HL-60 (cell line): ENCODE measurements at regions not wholly inside any gene's neighbourhood (a gene's known extent, or its start where the extent isn't known, plus 50 kb on each side); places are given as distances from the start of the nearest gene placed in this dataset.

Experiments used
- DNase-seq, 2 experiments: peaks; one replicate each; pipeline ENCODE4 v3.0.0-alpha.2; 2010 to 2020; ENCODE audit warnings: low read depth in 1 of 2, low spot score in 1 of 2
- H3K27ac ChIP-seq: fragments of 250-450 bp; sonication (Bioruptor Pico); replicated peaks from 2 replicates; pipeline ENCODE4 v1.5.1; 2020; ENCODE audit warnings: mild to moderate bottlenecking, moderate library complexity
- H3K27me3 ChIP-seq: fragments of 250-450 bp; sonication (Bioruptor Pico); 2 replicates; pipeline ENCODE4 v1.5.1; 2021; ENCODE audit warnings: mild to moderate bottlenecking, moderate library complexity; ENCODE audit not compliant: insufficient read depth, poor library complexity, severe bottlenecking
- H3K4me3 ChIP-seq: replicated peaks from 2 replicates; pipeline ENCODE4 v1.5.1; 2011; ENCODE audit warnings: mild to moderate bottlenecking, control low read depth, low read length; ENCODE audit not compliant: insufficient read depth
- CTCF ChIP-seq: IDR thresholded peaks from one replicate; pipeline ENCODE4 v1.5.1; 2011; ENCODE audit warnings: low read length, control low read depth, inconsistent platforms; ENCODE audit not compliant: insufficient read depth
- GABPA ChIP-seq: IDR thresholded peaks from 2 replicates; pipeline ENCODE4 v1.6.1; 2012; ENCODE audit warnings: low read depth
- POLR2AphosphoS5 ChIP-seq: IDR thresholded peaks from 2 replicates; pipeline ENCODE4 v1.6.1; 2012; ENCODE audit warnings: low read depth
- REST ChIP-seq: IDR thresholded peaks from 2 replicates; pipeline ENCODE4 v1.6.1; 2012; ENCODE audit warnings: low read depth; ENCODE audit not compliant: insufficient replicate concordance
- SPI1 ChIP-seq: IDR thresholded peaks from 2 replicates; pipeline ENCODE4 v1.6.1; 2012; ENCODE audit warnings: low read depth, mild to moderate bottlenecking, borderline replicate concordance

GRCh38 chr7:41174521-41174920 lies 528.4 kb downstream of the INHBA start:
- no peaks in the 10 kb centered on the region for H3K27me3 ChIP-seq
- DNase-seq, result no peak
- TF ChIP-seq POLR2AphosphoS5, result no peak
- no peak for TF ChIP-seq SPI1
- TF ChIP-seq CTCF, result no peak
- no peak for TF ChIP-seq REST
- no peak for TF ChIP-seq GABPA
- no peak overlapping the region for H3K27ac ChIP-seq
- no peak overlapping the region for H3K4me3 ChIP-seq

GRCh38 chr7:41170466-41170865 lies 532.4 kb downstream of the INHBA start:
- H3K27me3 ChIP-seq, result no peaks in the 10 kb centered on the region
- H3K27ac ChIP-seq, result no peak overlapping the region
- no peak for TF ChIP-seq SPI1
- no peak for TF ChIP-seq CTCF
- TF ChIP-seq POLR2AphosphoS5, result no peak
- TF ChIP-seq GABPA, result no peak
- no peak for TF ChIP-seq REST
- H3K4me3 ChIP-seq, result no peak overlapping the region
- no peak for DNase-seq

- no peak overlapping the region for H3K4me3 ChIP-seq
- TF ChIP-seq CTCF (no peak), REST (no peak), SPI1 (no peak), GABPA (no peak), POLR2AphosphoS5 (no peak)
- no peak for DNase-seq
- H3K27me3 ChIP-seq, result no peaks in the 10 kb centered on the region
- no peak overlapping the region for H3K27ac ChIP-seq
Observed at GRCh38 chr7:41169317-41169716, 533.6 kb downstream of the INHBA start.
